GM18499 (cell line): ENCODE measurements at regions not wholly inside any gene's neighbourhood (a gene's known extent, or its start where the extent isn't known, plus 50 kb on each side); places are given as distances from the start of the nearest gene placed in this dataset.

Experiments used
- ATAC-seq: cut with Tn5 transposase; IDR thresholded peaks from one replicate; pipeline ENCODE4 v1.9.1; 2021; ENCODE audit warnings: moderate number of reproducible peaks; ENCODE audit not compliant: insufficient read depth, unreplicated experiment

DNA sequence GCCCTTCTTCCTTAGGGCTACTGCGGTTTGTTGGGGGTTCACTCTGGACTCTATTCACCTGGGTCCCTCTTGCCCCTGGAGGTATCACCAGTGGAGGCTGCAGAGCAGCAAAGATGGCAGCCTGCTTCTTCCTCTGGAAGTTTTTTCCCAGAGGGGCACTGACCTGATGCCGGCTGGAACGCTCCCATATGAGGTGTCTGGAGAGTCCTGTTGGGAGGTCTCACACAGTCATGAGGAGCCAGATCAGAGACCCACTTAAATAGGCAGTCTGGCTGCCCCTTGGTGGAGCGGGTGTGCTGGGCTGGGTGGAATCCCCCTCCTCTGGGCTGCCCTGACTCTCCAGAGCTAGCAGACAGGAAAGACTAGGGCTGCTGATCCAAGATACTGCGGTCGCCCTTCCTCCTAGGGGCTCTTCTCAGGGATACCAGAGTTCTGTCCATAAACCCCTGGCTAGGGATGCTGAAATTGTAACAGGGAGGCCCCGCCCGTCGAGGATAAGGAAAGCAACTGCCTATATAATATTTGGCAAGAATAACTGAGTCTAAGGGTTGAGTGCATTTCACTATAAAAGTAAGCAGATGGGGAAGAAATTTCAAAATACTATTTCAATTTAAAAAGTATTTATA is 140.7 kb downstream of the NOL4 start:
- ATAC-seq, result no peak

- no peak for ATAC-seq
Observed at GRCh38 chr18:34077599-34077998, 147.1 kb downstream of the NOL4 start.

DNA sequence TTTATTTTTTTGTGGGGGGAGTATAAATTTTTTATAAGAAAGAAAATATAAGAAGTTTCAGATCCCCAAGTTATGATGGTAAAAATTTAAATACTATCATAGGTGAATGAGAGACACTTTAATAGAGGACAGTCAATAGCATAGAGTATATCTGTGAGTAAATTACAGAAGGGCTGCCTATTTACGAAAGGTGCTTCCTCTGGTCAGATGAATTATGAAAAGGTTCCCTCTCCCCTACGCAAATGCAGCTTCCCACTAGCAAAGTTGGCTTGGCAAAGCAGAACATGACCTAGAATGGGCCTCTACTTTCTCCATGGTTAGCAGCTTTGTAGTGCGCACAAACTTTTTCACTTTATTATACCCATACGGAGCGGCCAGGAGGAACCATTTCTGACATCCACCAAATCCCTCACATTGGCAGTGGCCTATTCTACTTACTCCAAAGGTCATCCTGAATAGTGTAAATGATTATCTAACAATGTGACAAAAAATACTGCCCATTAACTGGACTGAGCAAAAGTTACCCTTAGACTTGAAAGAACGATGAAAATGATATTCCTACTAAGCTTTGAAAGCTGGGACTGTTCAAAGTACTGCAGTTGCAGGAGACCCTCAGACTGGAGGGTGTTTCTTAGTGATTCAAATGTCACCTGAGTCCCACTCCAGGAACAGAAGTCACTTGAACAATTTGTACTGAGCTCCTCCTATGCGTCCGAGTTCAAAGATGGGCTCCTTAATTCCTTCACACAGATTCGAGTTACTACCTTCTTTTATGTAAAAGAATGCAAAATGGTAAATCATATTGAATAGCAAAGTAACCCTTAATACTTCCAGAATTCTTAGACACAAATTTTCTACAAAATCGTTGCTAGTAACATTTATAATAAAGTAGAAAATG is 148.5 kb downstream of the NOL4 start:
- no peak for ATAC-seq

DNA sequence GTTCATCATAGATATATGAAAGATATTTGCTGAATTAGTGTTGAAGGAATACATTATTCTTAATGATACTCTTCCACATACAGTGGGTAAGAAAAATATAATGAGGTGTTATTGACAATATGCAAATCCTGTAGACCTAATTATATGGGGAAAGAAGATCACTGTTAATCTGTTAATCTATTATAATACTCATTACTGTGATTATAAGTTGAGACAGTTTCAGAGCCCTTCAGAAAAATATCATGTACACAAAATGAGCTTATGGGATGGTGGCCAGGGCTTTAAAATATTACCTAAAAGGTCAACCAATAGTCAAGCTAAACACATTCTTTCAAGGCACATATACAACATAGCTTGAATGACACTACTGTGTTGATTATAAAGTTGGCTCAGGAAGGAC is 163.5 kb downstream of the NOL4 start:
- ATAC-seq, result no peak

GRCh38 chr18:34055227-34055626 is 169.5 kb downstream of the NOL4 start:
- no peak for ATAC-seq

- ATAC-seq, result no peak
Observed at GRCh38 chr18:34050661-34051060, 174.1 kb downstream of the NOL4 start.

DNA sequence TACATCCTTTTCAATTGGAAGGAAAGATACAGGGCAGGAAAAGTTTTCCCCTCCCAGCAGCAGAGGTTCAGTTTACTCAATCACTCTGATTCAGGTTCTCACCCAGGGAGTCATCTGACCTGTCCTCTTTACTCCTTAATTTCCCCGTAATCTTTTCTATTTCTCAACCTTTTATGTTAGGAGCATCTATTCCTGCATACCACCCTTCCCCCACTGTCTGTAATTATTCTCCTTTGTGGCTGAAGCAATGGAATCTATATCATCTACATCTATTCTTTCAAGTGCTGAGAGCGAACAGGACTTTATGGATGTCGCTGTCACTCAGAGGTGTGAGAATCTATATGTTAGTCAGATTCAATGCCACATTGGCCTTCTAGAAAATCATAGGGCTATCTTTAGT is 175.2 kb downstream of the NOL4 start:
- no peak for ATAC-seq

GRCh38 chr18:34048423-34048822 is 176.3 kb downstream of the NOL4 start:
- ATAC-seq, result no peak

DNA sequence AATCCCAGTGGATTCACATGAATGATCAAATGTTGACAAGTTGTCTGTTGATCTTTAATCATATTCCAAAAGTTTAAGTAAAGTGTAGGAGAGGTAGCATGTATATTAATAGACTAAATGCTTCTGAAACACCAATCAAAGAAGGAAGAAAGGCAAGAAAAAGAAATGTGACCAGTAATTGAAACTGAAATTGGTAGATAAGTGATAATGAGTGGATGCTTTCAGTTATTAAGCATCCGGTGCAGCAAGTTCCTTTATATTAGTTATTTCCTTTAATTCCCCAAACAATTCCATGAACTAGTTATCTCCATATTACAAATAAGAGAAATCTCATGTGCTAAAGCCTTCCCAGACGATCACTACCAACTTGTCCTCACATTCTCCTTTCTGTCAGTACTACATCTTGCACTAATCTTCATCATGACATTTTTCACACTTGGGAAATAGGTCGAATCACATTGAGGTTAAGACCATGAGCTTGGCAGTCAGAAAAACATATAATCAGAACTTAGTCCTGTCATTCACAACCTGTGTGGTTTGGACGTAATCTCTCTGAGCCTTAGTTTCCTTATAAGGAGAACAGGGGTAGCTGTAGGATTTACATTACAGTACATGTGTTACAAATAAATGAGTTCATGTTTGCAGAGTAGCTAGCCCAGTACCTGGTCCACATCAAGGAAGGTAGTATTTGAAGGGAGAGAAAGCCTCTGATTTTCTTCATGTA is 182.1 kb downstream of the NOL4 start:
- ATAC-seq, result no peak

DNA sequence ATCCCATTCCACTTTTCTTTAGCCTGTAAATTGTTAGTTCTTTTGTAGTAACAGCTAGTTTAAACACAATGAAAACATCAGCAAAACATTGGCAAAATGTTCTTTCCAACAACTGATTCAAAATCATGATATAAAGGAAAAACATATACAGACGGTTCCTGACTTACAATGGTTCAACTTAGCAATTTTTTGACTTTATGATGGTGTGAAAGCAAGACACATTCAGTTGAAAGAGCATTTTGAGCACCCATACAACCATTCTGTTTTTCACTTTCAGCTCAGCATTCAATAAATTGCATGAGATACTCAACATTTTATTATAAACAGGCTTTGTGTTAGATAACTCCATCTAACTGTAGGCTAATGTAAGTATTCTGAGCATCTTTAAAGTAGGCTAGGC is 185.1 kb downstream of the NOL4 start:
- no peak for ATAC-seq

DNA sequence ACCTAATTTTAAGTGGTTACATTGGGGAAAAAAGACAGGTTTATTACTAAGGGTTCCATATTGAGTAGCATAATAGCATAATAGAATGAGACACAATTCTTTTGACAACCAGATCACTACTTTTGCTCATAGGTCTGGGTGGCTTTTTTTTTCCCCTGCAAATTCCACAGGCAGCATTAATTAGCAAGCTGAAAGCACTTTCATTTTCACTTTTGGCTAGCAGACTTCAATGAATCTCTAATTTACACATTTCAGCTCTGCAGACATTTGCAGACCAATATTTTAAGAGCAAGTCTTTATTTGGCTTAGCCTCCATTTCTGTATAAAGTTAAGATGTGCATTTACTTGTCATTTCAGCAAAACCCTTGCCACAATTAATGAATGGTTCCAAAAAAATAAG is 185.5 kb downstream of the NOL4 start:
- no peak for ATAC-seq

GRCh38 chr18:34038086-34038485 is 186.6 kb downstream of the NOL4 start:
- ATAC-seq, result no peak

GRCh38 chr18:34033968-34034367 is 190.7 kb downstream of the NOL4 start:
- ATAC-seq, result no peak

GRCh38 chr18:34031810-34032209 is 192.9 kb downstream of the NOL4 start:
- ATAC-seq, result no peak

GRCh38 chr18:34028324-34028723 is 196.4 kb downstream of the NOL4 start:
- no peak for ATAC-seq

DNA sequence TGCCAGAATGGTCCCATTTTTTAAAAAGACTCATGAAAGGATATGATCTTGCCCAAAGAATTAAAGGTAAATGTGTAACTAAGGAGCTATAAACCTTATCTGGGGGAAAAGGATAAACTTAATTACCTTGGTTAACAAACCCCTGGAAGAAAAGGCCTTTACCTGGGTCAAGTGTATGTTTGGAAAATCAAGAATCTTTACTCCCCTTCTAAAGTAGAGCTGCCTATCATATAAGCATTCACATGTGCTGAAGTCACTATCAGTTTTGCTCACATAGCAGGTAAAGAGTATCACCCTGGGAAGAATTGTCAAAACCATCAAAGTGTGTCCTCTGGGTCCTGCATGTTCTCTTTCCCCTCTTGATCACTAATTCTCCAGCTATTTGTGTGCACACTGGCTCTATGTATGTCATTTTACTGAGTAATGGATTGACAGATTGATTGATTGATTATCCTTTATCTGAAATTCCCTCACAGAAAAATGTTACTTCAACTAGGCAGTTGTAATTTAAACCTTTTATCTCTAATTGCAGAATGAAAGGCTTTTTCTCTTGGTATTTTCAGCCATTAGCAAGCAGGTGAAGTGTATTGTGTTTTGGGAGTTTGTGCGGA is 199.4 kb downstream of the NOL4 start:
- ATAC-seq, result no peak

DNA sequence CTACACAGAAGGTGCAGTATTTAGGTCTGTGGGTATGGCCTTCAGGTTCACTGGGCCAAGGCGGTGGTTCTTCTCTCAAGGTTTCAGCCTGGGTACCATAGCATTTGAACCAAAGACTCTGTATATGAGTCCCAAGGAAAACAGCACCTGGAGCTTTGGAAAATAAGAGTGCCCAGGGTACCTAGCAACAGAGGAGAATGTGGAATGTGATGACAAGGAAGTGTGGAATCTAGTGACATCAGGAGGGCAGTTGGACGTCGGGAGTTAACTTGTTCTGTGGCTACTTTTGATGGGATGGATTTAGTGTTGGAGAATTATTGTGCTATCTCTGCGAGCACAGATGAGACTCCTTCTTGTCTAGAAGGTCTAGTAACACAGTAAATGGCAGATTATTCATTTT is 201.2 kb downstream of the NOL4 start:
- no peak for ATAC-seq

- ATAC-seq, result no peak
Observed at GRCh38 chr18:34018336-34018735, 206.4 kb downstream of the NOL4 start.

DNA sequence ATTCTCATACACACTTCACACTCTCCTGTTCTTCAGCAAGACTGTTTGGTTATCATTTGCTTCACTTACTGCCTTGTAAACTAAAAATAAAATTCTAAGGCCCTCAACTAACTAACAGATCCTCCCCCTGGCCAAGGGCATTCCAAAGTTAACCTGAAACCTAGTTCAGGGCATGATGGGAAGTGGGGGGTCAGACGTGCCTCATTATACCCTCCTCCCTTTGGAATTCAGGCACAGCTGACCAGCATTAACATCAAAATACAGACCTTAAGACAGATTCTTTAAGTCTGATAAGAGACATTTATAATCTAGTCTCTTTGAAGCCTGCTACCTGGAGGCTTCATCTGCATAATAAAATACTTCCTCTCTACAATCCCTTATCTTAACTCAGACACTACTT is 221.0 kb downstream of the NOL4 start:
- ATAC-seq, result no peak

DNA sequence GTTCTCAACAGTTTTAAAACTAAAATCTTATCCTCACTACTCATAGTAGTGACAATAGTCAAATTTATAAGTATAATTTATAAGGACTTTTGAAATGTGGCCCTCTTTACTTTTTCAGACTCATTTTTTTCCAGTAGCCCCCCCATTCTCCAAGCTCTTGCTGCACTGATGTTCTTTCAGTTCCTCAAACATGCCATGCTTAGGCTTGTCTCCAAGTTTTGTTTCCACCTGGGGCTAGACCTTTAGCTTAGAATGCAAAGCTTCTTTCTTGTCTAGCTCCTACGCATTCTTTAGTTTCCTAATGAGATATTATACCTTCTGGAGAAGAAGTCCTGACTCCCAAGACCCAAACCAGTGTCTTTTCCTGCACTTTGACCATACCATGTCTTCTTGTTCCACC is 222.6 kb downstream of the NOL4 start:
- no peak for ATAC-seq

GRCh38 chr18:34001376-34001775 is 223.3 kb downstream of the NOL4 start:
- ATAC-seq, result no peak
